ENCODE measurements at regions not wholly inside any gene's neighbourhood (a gene's known extent, or its start where the extent isn't known, plus 50 kb on each side); places are given as distances from the start of the nearest gene placed in this dataset.
"Not testable (repeated sequence)": the region's sequence is repeated elsewhere in the genome, so short reads cannot be mapped to it uniquely, and the experiment has no call there.

DNA sequence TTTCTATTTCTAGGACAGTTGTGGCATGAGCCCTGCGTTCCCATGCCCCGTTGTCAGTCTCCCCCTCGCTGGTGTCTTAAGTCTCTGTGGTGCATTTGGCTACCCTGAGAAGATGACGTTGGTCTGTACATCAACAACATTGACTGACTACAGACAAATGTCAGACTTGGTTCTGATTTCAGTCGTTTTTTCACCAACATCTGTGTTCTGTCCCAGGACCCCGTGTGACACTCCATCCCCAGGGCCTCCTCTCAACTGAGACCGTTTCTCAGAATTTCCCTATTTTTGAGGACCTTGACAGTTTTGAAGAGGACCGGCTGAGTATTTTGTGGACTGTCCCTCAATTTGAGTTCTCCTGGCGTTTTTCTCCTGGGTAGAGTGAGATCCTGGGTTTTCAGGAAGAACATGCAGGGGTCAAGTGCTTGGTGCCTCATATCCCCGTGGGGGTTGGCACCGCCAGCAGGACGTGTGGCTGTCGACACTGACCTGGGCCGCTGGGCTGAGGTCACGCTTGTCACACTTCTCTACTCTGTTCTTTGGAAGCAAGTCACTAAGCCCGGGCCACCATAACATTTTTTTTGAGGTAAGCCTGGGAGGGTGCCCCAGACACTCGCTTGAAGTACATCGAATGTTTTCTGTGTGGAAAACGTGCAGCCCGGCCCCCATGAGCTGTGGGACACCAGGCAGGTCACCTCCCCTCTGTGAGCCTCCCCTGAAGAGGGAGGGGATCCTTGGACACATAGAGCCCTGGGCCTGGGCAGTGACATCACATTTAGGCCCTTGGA is 114.4 kb upstream of the ZNF469 start:
- not testable (repeated sequence) for DNase-seq (ENCODE audit: low spot score)

DNA sequence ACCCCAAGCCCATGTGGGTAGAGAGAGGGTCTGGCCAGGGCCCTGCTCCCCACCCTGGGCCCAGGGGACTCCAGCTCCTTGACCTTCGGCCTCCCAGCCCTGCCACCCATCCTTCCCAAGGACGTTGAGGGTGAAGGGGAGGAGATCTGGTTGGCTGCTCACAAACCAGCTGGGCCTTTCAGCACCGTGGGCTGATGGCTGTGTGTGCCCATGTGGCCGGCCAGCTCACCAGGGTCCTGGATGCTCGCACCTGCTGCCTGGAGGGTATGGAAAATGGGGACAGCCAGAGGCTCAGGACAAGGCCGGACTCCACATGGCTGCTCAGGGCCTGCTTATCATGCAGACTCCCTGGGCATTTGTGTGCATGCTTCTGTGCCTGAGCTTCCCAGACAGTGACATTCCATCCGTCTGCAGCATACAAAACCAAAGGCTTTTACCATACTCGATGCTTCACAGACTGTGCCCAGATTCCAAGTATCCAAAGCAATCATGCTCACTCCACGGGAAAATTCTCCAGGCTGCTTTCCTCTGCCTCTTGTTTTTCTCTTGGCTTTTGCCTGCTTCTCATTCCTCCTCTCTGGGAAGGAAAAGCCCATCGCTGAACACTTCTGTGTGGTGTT is 112.5 kb upstream of the ZNF469 start:
- not testable (repeated sequence) for DNase-seq (ENCODE audit: low spot score)

DNA sequence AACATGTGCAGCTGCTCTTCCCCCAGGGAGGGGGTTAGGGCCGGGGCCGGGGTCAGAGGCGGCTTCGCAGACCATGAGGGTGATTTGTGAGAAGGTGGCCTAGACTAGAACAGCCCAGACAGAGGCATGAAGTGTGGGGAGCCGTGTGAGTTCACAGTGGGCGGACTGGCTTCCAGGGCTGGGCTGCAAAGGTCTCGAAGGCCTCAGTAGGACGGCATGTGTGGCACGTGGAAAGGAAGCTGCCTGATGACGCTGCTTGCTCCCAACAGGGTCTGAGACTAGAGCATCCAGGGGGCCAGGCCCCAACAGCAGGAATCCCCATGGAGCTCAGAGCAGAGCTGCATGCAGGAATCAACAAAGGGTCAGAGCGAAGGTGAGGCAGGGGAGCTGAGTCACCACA is 111.5 kb upstream of the ZNF469 start:
- DNase-seq (ENCODE audit: low spot score): not testable (repeated sequence)

DNA sequence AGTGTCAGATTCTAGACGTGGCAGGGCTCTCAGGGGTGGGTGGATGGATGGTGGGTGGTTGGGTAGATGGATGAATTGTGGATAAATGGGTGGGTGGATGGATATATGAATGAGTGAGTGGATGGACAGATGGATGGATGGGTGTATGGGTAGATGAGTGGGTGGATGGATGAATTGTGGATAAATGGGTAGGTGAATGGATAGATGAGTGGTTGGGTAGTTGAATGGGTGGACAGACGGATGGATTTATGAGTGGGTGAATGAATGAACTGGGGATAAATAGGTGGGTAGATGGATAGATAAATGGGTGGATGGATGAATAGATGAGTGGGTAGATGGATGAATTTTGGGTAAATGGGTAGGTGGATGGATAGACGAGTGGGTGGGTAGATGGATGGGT is 111.0 kb upstream of the ZNF469 start:
- DNase-seq (ENCODE audit: low spot score): not testable (repeated sequence)

DNA sequence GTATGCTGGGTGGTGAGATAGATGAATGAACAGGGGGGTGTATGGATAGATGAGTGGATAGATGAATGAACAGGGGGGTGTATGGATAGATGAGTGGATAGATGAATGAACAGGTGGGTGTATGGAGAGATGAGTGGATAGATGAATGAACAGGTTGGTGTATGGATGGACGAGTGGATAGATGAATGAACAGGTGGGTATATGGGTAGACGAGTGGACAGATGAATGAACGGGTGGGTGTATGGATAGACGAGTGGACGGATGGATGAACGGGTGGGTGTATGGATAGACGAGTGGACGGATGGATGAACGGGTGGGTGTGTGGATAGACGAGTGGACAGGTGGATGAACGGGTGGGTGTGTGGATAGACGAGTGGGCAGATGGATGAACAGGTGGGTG is 110.3 kb upstream of the ZNF469 start:
- not testable (repeated sequence) for DNase-seq (ENCODE audit: low spot score)

DNA sequence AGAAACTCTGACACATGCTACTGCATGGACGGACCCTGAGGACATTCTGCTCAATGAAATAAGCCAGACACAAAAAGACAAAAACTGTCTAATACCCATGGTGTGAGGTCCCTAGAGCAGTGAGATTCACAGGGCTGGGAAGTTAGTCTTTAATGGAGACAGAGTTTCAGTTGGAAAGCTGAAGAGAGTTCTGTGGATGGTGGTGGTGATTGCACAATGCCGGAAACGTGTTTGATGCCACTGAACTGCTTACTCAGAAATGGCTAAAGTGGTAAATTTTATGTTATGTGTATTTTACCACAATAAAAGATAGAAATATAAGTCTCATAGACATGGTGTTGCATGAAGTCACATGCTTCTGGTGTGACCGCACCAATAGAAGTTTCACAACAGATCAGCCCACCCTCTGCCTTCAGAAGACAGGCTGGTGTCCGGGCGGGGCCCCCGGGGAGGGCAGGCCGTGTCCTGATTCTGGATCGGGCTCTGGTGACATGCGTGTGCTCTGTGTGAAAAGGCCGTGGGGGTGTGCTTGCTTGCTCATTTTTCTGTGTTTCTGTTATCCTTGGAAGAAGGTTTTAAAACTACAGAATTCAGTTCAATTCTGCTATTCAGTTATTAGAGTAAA is 108.5 kb upstream of the ZNF469 start:
- not testable (repeated sequence) for DNase-seq (ENCODE audit: low spot score)

DNA sequence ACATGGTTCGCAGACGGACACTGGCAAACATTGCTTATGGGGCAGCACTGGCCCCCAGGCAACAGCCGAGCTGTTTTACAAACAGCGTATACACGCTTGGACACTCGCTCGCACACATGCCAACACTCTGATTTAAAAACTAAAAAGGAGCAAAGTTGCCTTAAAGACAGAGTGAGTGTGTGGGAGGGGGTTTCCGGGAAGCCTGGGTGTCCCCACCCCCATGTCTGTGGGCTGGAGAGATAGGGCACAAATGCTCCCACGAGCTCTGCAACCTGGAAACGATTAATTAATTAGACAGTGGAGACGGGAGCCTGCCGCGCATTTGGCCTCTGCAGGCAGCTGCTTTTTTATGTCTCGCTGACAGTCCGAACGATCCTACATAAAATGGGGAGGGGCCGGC is 107.9 kb upstream of the ZNF469 start:
- no peak for DNase-seq (ENCODE audit: low spot score)

DNA sequence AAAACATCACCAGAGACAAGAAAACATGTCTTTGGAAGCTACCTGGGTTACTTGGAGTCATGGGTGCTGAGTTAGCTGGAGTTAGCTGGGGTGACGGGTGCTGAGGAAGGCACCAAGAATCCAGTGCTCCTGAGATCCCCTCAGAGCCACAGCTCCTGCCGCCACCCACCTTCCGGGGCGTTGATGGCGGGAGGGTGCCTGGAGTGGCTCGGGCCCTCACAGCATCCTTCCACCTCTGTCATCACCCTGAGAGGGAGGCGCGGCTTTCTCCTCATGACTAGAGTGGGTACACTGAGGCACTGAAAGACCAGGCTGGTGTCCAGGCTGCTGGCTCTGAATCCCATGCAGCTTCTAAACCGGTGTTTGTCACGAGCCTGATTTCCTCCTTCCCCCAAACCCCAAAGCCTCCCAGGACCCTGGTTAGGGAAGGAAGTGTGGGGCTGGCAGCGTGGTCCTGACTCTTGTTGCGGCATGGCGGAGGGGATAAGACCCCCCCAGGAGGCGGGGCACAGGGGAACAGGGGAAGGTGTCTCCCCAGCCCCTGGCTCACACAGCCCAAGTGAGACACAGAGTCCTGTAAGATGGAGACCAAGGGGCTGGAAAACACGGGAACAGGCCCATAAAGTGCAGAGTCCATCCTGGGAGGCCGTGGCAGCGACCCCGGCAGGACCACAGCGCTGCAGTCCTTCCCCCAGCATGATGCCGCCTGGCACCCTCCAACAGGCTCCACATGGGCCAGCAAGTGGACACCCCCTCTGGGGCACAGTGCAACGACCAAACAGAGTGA is 107.2 kb upstream of the ZNF469 start:
- not testable (repeated sequence) for DNase-seq (ENCODE audit: low spot score)

DNA sequence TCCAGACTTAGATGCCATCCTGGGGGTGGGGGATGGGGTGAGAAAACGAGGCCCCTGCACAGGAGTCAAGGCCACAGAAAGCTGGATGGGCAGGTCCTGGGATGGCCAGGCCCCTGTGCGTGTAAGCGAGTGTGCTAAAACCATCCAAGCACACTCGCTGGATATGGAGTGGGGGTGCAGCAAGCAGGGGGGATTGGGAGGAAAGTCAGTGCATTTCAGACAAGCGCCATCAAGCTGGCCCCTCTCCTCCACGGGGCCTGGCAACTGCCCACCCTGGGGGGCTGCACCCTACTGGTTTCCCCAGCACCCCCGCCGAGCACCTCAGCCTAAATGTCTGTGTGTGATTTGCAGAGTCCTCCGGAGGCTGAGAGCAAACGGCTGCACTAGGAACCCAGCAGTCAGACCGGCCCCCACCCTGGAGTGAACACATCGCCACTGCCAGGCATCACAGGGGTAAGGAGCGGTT is 106.6 kb upstream of the ZNF469 start:
- DNase-seq (ENCODE audit: low spot score): not testable (repeated sequence)

DNA sequence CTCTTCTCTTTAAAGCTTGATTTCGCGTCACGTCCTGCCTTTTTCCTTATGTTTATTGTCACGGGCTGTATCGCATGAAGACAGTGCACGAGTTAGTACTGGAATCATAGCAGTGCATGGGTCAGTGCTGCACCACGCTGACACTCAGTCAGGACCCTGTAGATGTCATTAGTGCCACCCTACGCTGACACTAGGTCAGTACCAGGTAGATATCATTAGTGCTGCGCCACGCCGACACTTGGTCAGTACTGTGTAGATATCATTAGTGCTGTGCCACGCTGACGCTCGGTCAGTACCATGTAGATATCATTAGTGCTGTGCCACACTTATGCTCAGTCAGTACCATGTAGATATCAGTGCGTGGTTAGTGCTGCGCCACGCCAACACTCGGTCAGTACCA is 106.2 kb upstream of the ZNF469 start:
- no peak for DNase-seq (ENCODE audit: low spot score)

DNA sequence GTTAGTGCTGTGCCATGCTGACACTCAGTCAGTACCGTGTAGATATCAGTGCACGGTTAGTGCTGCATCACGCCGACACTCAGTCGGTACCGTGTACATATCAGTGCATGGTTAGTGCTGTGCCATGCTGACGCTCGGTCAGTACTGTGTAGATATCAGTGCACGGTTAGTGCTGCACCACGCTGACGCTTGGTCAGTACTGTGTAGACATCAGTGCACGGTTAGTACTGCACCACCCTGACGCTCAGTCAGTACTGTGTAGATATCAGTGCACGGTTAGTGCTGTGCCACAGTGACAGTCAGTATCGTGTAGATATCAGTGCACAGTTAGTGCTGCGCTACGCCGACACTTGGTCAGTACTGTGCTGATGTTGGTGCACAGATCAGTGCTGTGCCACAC is 102.8 kb upstream of the ZNF469 start:
- no peak for DNase-seq (ENCODE audit: low spot score)

DNA sequence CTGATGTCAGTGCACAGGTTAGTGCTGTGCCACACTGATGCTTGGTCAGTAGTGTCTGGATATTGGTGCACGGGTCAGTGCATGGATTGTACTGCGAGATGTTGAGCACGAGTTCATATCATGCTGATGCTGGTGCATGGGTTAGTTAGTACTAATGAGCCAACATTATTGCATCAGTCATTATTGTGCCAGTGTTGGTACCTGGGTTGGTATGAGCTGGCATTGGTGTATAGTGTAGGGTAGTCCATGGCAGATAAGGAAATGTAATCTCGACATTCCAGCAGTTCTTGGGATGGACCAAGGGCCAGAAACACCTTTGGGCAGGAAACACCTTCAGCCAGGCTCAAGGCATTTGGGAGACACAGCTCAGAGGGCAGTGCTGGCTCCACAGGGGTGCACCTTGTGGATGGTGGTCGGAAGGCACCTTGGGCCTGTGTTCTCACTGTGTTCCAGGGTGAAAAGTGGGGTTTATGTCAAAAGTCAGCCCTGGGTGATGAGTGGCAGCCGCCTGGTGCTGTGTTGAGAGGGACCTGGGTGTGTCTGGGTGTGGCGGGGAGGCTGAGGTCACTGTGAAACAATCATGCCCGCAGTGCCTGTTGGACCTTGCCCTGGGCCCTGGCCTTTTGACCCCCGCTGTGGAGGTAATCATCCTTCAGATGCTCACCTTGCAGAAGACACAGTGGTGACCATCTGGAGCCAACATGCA is 100.7 kb upstream of the ZNF469 start:
- no peak for DNase-seq (ENCODE audit: low spot score)

DNA sequence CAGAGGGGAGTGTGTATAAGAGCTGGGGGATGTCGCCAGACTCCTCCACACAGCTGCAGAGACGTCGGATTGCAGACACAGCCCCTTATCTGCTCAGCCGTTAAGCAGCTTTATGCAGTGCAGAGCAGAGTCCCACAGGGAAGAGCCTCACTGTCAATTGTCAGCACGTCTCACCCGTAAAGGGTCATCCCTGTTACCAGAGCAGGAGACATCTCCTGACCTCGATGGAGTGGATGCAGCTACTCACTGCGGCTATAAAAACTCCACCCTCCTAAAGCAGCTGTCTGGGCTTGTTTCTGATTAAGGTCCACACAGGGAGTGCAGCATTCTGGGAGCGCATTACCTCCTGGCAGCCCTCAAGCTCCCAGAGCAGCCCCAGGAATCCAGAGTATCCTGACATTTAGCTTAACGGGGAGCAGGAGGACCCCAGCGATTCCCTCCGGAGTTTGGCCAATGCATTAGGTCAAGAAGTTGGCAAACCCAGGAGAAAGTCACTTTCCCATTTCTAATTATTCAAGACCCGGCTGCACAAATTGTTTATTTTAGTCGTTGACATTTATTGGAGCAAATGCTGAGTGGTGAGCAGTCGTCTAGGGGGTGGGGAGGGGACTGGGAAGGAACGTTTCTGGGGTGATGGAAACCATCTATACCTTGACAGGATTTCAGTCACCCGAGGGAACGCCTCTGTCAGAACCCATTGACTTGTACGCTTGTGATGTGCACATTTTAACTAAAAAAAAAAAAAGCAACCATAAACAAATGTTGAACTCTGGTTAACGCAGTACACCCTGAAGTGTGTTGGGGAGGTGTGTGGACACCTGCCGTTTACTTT is 100.0 kb upstream of the ZNF469 start:
- DNase-seq (ENCODE audit: low spot score): no peak

DNA sequence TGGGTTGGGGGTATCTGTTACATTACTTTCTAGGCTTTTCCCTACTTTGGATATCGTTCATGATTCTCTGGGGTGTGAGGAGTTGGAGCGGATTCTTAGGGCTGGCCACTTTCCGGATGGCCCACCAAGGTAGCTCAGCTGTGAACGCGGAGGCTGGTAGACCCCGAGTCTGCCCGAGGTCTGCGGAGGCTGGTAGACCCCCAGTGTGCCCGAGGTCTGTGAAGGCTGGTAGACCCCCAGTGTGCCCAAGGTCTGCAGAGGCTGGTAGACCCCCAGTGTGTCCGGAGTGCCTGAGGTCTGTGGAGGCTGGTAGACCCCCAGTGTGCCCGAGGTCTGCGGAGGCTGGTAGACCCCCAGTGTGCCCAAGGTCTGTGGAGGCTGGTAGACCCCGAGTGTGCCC is 99.2 kb upstream of the ZNF469 start:
- DNase-seq (ENCODE audit: low spot score): no peak

DNA sequence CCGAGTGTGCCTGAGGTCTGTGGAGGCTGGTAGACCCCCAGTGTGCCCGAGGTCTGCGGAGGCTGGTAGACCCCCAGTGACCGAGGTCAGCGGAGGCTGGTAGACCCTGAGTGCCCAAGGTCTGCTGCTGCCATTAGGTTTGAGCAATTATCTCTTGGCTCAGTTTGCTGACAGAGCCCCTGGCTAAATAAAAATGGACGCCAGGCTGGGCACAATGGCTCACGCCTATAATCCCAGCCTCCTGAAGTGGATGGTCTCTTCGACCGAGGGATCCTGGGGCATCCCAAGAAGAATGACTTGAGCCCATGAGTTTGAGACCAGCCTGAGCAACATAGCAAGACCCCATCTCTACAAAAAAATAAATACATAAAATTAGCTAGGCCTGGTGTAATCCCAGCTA is 98.7 kb upstream of the ZNF469 start:
- DNase-seq (ENCODE audit: low spot score): no peak

DNA sequence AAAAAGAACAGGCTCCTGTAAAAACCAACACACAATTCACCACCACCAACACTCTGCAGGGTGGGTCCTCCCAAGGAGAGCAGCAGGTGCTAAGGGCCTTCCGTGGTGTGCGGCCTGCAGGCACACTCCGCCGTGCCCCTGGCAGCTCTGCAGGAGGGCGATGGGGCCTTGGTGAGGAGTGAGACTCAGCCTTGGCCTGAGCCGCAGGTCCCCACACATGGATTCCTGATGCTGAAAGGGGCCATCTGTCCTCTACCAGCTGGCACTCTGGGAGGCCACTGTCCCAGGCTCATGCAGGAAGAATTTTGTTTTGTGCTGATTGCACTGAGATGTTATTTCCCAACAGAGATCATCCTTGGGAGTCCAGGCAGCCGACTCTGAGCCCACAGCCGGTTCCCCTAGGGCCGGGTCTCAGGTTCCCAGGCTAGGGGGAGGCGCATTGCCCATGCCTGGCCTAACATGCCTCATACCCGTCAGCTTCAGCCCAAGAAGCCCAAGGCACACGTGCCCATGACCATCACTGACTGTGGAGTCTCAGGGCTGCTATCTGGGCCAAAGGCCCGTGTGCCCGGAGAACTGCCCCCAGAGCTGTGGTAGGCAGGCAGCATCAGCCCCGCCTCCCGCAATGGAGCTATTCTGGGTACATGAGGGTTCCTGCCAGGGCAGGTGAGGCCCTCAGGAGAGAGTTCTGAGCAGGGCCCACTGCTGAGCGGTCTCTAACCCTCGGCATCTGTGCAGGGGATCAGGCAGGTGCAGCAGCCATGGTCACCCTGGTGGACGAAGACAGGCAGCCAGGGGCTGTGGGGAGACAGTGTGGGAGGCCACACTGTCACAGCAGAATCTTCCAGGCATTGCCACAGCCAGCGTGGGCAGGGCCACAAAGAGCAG is 97.9 kb upstream of the ZNF469 start:
- DNase-seq (ENCODE audit: low spot score): no peak

DNA sequence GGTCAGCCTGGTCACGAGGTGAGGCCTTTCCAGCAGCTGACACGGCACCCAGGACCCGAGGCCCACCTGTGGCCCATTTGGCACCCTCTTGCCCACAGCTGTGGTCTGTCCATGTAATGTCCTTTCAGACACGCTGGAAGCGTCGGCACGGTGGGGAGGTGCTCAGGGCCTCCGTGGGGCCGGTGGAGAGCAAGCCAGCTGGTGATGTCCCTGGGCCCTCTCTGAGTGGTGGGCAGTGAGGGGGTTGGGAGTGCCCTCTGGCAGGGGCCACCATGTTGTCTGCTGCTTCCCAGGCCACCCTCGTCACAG is 97.3 kb upstream of the ZNF469 start:
- no peak for DNase-seq (ENCODE audit: low spot score)

DNA sequence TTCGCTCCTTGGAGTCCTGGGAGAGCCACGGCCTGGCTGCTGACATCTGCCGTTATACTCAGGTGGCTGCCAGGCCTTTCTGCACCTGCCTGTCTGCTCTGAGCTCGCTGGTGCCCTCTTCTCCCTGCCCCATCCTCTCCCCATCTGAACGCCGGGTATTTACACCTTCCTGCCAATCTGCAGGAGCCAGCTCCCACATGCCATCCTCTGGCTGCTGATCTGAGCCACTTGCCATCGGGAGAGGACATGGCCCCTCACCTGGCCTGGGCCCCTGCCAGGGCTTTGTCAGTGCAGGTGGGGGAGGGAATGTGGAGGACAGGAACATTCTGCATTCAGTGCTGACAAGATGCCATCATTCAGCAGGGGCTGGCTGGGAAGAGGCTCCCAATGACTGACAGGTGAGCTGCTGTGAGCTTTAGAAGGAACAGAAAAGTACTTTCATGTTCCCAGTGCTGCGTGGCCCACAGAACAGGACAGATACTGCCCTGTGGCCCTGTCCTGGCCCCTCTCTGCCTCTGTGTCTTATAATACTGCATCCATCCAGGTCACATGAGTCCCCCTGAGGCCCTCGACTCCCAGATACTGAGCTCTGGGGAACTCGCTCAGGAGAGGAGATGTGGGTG is 96.3 kb upstream of the ZNF469 start:
- no peak for DNase-seq (ENCODE audit: low spot score)

DNA sequence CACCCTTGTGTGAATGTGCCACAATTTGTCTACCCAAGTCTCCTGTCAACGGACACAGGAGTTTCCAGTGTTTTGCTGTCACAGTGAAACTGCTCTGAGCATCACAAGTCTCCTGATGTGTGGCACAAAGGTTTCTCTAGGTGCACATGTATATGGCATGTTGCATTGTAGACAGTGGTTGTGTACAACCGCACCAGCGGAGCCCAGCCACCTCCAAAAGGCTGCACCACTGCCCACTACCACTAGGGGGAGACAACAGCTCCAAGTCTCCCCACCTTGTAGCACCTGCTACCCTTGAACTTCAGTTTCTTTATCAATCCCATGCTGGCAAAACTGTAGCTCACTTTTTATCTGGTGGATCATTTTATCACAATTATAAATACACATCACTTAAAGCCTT is 95.5 kb upstream of the ZNF469 start:
- peak; percentile 62 for DNase-seq (ENCODE audit: low spot score)

DNA sequence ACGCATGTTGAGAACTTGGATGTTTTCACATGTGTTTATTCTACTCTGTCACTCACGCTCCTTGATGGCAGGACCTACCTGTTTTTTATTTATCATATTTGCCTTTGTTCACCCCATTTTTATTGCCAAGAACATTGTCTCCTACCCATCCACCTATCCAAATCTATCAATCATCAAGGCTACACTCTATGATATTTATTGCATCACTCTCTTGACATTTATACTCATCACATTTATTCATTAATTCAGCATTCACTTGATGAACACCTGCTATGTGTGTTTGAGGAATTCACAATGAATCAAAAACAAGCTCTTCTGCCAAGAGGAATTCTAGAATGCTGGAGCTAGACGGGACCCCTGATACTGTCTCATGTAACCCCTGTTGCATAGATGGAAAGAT is 94.5 kb upstream of the ZNF469 start:
- DNase-seq (ENCODE audit: low spot score): no peak
